A549 (cell line): ENCODE measurements at regions not wholly inside any gene's neighbourhood (a gene's known extent, or its start where the extent isn't known, plus 50 kb on each side); places are given as distances from the start of the nearest gene placed in this dataset.

Experiments
- ATAC-seq, 2 experiments: fragments of 200-7000 bp in 1 of 2; fragments of >200 bp in 1 of 2; cut with Nextera tagmentation in 1 of 2; cut with Tn5 transposase in 1 of 2; 3 replicates each; pipeline versions ENCODE4 v1.8.0 to v1.9.1; 2018 to 2020; ENCODE audit warnings: mild to moderate bottlenecking in 1 of 2, moderate library complexity in 1 of 2
- CTCF ChIA-PET: fragments of 300-600 bp; sonication (Branson Sonifier 250); formaldehyde crosslinking; extraction: SDS; loops from one replicate; lab custom pipeline; 2021; ENCODE audit warnings: antibody characterized with exemption, inconsistent platforms; lab: Yijun Ruan, JAX
- POLR2A ChIA-PET: fragments of 350-600 bp; formaldehyde crosslinking; extraction: SDS; loops from one replicate; lab custom pipeline; 2021; ENCODE audit warnings: antibody characterized with exemption, inconsistent platforms; lab: Yijun Ruan, JAX
- DNase-seq, 2 experiments: peaks; one replicate each; pipeline versions ENCODE4 v3.0.0 to v3.0.0-alpha.2; 2011 to 2016; ENCODE audit warnings: low read depth in 1 of 2, low spot score in 1 of 2
- FAIRE-seq: peaks from 2 replicates; lab custom pipeline; 2011; peaks lifted over from hg19 to GRCh38; lab: Jason Lieb, UNC
- H3K27ac ChIP-seq, 2 experiments: fragments of >200 bp; sonication (Bioruptor Twin); formaldehyde crosslinking; 3 replicates each; pipeline ENCODE4 v1.5.1; 2016 to 2017
- H3K4me1 ChIP-seq: fragments of >200 bp; sonication (Bioruptor Twin); formaldehyde crosslinking; 3 replicates; pipeline ENCODE4 v1.6.1; 2016
- H3K4me2 ChIP-seq: fragments of >200 bp; sonication (Bioruptor Twin); formaldehyde crosslinking; 3 replicates; pipeline ENCODE4 v1.6.1; 2016
- H3K4me3 ChIP-seq: fragments of >200 bp; sonication (Bioruptor Twin); formaldehyde crosslinking; 3 replicates; pipeline ENCODE4 v1.5.1; 2016
- H3K9me3 ChIP-seq: fragments of >200 bp; sonication (Bioruptor Twin); formaldehyde crosslinking; 3 replicates; pipeline ENCODE4 v1.6.1; 2016
- CHD4 ChIP-seq: fragments of 200-600 bp; sonication (generic); IDR thresholded peaks from 2 replicates; pipeline ENCODE4 v1.6.1; 2016; ENCODE audit warnings: antibody characterized with exemption, mild to moderate bottlenecking, borderline replicate concordance
- ESRRA ChIP-seq: fragments of 150-350 bp; IDR thresholded peaks from 2 replicates; pipeline ENCODE4 v1.6.1; 2014; ENCODE audit warnings: mild to moderate bottlenecking, low read length, borderline replicate concordance
- HOXA7 ChIP-seq: fragments of 250-450 bp; sonication (Bioruptor Pico); IDR thresholded peaks from 2 replicates; pipeline ENCODE4 v1.5.0; 2020; ENCODE audit warnings: mild to moderate bottlenecking, moderate library complexity
- HOXB13 ChIP-seq: fragments of 250-450 bp; sonication (Bioruptor Pico); IDR thresholded peaks from 2 replicates; pipeline ENCODE4 v1.5.0; 2020; ENCODE audit warnings: low read depth, mild to moderate bottlenecking, moderate library complexity
- HOXB5 ChIP-seq: fragments of 250-450 bp; sonication (Bioruptor Pico); IDR thresholded peaks from 2 replicates; pipeline ENCODE4 v1.5.0; 2020; ENCODE audit warnings: mild to moderate bottlenecking, moderate library complexity
- JUNB ChIP-seq: fragments of >200 bp; sonication (Bioruptor Twin); formaldehyde crosslinking; IDR thresholded peaks from 2 replicates; pipeline ENCODE4 v1.6.1; 2016
- MAFK ChIP-seq: fragments of 450-650 bp; IDR thresholded peaks from 2 replicates; pipeline ENCODE4 v1.6.1; 2014; ENCODE audit not compliant: partially characterized antibody
- NR3C1 ChIP-seq: fragments of >200 bp; sonication (Bioruptor Twin); formaldehyde crosslinking; IDR thresholded peaks from 3 replicates; pipeline ENCODE4 v1.6.1; 2017
- POLR2A ChIP-seq: IDR thresholded peaks from 2 replicates; pipeline ENCODE4 v1.6.1; 2012; ENCODE audit warnings: mild to moderate bottlenecking, low read length
- POLR2AphosphoS2 ChIP-seq: conservative IDR thresholded peaks from 2 replicates; pipeline ENCODE4 v1.6.1; 2012; ENCODE audit warnings: low read length, improper control_type of control experiment, inconsistent platforms
- RCOR1 ChIP-seq: fragments of 150-350 bp; IDR thresholded peaks from 2 replicates; pipeline ENCODE4 v1.6.1; 2014; ENCODE audit warnings: antibody characterized with exemption, low read length, low read depth
- RFX5 ChIP-seq: fragments of 450-650 bp; IDR thresholded peaks from 2 replicates; pipeline ENCODE4 v1.7.1; 2014; ENCODE audit warnings: antibody characterized with exemption, mild to moderate bottlenecking, moderate library complexity
- RNF2 ChIP-seq: fragments of 200-600 bp; sonication (generic); IDR thresholded peaks from 2 replicates; pipeline ENCODE4 v1.6.1; 2016; ENCODE audit warnings: low read depth, mild to moderate bottlenecking, antibody characterized with exemption, moderate library complexity, borderline replicate concordance
- SMC3 ChIP-seq: fragments of >200 bp; sonication (Bioruptor Twin); formaldehyde crosslinking; IDR thresholded peaks from 3 replicates; pipeline ENCODE4 v1.6.1; 2018; ENCODE audit warnings: inconsistent platforms
- TP53 ChIP-seq: fragments of 250-450 bp; sonication (Bioruptor Pico); IDR thresholded peaks from 2 replicates; pipeline ENCODE4 v1.5.0; 2021; ENCODE audit warnings: mild to moderate bottlenecking, moderate library complexity
- ZC3H11A ChIP-seq: fragments of 450-650 bp; IDR thresholded peaks from 2 replicates; pipeline ENCODE4 v1.6.1; 2014; ENCODE audit warnings: antibody characterized with exemption, mild to moderate bottlenecking
- ZFP36 ChIP-seq: fragments of 450-650 bp; IDR thresholded peaks from 2 replicates; pipeline ENCODE4 v1.6.1; 2014; ENCODE audit warnings: borderline replicate concordance; ENCODE audit not compliant: partially characterized antibody
- WGBS: methylation state at CpG from one replicate; pipeline ENCODE4 v1.1.6; 2017; ENCODE audit errors: missing lambda C conversion rate; 5-methylcytosine and 5-hydroxymethylcytosine counted together
- TF ChIP-seq, protein P1 (sequence below): fragments of 200-600 bp; sonication (generic); IDR thresholded peaks from 2 replicates; pipeline ENCODE4 v1.6.1; 2016; ENCODE audit warnings: antibody characterized with exemption, mild to moderate bottlenecking, moderate library complexity
- TF ChIP-seq, protein P2 (sequence below): fragments of >200 bp; sonication (Bioruptor Twin); formaldehyde crosslinking; IDR thresholded peaks from 3 replicates; pipeline ENCODE4 v1.5.1; 2016
- TF ChIP-seq, protein P3 (sequence below): fragments of >200 bp; sonication (Bioruptor Twin); formaldehyde crosslinking; IDR thresholded peaks from 2 replicates; pipeline ENCODE4 v1.6.1; 2016
- TF ChIP-seq, protein P4 (sequence below): fragments of 450-650 bp; IDR thresholded peaks from 2 replicates; pipeline ENCODE4 v1.6.1; 2014; ENCODE audit warnings: antibody characterized with exemption
- TF ChIP-seq, protein P5 (sequence below): fragments of >200 bp; sonication (Bioruptor Twin); formaldehyde crosslinking; IDR thresholded peaks from 3 replicates; pipeline ENCODE4 v1.6.1; 2016

DNA sequence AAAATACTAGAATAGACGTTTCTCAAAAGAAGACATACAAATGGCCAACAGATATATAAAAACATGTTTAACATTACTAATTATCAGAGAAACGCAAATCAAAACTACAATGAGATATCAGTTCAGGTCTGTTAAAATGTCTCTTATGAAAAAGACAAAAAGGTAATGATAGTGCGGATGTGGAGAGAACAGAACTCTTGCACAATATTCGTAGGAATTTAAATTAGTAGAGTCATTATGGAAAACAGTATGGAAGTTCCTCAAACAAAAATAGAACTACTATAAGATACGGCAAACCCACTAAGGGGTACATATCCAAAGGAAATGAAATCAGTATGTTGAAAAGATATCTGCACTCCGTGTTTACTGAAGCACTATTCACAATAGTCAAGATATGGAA lies 167.5 kb upstream of the CWC22 start:
- FAIRE-seq (no peak), DNase-seq (no peak), ATAC-seq (no peak)
- Histone ChIP-seq H3K9me3 (peaks cover 4% of the 10 kb centered on the region), H3K4me1 (no peaks in the 10 kb centered on the region), H3K4me3 (no peak overlapping the region), H3K4me2 (no peak overlapping the region), H3K27ac (no peak overlapping the region)
- TF ChIP-seq RCOR1 (no peak), TP53 (CRISPR knock-in tag) (no peak), CHD4 (no peak), MAFK (no peak), NR3C1 (no peak), POLR2AphosphoS2 (no peak), ZC3H11A (no peak)
- TF ChIP-seq, protein P1, sequence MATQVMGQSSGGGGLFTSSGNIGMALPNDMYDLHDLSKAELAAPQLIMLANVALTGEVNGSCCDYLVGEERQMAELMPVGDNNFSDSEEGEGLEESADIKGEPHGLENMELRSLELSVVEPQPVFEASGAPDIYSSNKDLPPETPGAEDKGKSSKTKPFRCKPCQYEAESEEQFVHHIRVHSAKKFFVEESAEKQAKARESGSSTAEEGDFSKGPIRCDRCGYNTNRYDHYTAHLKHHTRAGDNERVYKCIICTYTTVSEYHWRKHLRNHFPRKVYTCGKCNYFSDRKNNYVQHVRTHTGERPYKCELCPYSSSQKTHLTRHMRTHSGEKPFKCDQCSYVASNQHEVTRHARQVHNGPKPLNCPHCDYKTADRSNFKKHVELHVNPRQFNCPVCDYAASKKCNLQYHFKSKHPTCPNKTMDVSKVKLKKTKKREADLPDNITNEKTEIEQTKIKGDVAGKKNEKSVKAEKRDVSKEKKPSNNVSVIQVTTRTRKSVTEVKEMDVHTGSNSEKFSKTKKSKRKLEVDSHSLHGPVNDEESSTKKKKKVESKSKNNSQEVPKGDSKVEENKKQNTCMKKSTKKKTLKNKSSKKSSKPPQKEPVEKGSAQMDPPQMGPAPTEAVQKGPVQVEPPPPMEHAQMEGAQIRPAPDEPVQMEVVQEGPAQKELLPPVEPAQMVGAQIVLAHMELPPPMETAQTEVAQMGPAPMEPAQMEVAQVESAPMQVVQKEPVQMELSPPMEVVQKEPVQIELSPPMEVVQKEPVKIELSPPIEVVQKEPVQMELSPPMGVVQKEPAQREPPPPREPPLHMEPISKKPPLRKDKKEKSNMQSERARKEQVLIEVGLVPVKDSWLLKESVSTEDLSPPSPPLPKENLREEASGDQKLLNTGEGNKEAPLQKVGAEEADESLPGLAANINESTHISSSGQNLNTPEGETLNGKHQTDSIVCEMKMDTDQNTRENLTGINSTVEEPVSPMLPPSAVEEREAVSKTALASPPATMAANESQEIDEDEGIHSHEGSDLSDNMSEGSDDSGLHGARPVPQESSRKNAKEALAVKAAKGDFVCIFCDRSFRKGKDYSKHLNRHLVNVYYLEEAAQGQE: no peak
- TF ChIP-seq, protein P2, sequence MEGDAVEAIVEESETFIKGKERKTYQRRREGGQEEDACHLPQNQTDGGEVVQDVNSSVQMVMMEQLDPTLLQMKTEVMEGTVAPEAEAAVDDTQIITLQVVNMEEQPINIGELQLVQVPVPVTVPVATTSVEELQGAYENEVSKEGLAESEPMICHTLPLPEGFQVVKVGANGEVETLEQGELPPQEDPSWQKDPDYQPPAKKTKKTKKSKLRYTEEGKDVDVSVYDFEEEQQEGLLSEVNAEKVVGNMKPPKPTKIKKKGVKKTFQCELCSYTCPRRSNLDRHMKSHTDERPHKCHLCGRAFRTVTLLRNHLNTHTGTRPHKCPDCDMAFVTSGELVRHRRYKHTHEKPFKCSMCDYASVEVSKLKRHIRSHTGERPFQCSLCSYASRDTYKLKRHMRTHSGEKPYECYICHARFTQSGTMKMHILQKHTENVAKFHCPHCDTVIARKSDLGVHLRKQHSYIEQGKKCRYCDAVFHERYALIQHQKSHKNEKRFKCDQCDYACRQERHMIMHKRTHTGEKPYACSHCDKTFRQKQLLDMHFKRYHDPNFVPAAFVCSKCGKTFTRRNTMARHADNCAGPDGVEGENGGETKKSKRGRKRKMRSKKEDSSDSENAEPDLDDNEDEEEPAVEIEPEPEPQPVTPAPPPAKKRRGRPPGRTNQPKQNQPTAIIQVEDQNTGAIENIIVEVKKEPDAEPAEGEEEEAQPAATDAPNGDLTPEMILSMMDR: no peak
- TF ChIP-seq, protein P3, sequence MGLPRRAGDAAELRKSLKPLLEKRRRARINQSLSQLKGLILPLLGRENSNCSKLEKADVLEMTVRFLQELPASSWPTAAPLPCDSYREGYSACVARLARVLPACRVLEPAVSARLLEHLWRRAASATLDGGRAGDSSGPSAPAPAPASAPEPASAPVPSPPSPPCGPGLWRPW: no peak
- ChIA-PET POLR2A (no interaction called here), CTCF (no interaction called here)
- WGBS: 60% methylated on average over 6 of the region's 6 CpGs

DNA sequence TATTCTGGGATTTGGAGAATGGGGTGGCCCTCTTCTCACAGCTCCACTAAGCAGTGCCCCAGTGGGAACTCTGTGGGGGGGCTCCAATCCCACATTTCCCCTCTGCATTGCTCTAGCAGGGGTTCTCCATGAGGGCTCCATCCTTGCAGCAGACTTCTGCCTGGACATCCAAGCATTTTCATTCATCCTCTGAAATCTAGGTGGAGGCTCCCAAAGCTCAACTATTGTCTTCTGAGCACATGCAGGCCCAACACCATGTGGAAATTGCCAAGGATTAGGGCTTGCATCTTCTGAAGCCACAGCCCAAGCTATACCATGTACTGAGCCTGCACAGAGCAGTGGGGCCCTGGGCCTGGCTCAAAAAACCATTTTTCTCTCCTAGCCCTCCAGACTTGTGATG lies 162.4 kb upstream of the CWC22 start:
- Histone ChIP-seq H3K9me3 (peaks cover 15% of the 10 kb centered on the region), H3K4me3 (no peak overlapping the region), H3K4me2 (no peak overlapping the region), H3K27ac (no peak overlapping the region), H3K4me1 (no peaks in the 10 kb centered on the region)
- DNase-seq (no peak), ATAC-seq (no peak), FAIRE-seq (no peak)
- TF ChIP-seq ZFP36 (peak; percentile 10), RNF2 (no peak), SMC3 (no peak), POLR2A (no peak), HOXA7 (CRISPR knock-in tag) (no peak)
- ChIA-PET POLR2A (no interaction called here), CTCF (interaction anchor here (1.0 kb wide), 1 partner anchor 10 kb away, joined by 3 read pairs; no protein-coding TSS in a partner anchor)

DNA sequence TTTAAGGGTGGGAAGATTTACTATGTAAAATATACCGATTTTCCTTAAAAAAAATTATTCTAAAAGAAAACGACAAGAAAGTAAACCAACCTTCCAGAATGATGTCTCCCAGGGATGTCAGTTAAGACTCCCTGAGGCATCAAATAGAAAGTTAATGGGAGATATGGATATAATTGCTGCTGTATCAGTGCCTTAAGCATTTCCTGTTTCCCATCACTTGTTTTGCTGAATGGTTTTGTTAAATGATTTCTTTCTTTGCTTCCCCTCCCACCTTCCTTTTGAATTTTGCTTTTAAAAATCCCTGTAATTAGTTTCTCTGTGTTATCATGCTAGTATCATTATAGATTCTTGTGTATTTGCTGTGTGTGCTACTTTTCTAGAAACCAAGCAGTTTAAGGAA lies 154.3 kb upstream of the CWC22 start:
- ChIA-PET POLR2A (no interaction called here), CTCF (no interaction called here)
- TF ChIP-seq MAFK (no peak), JUNB (no peak), HOXB5 (no peak), HOXB13 (CRISPR knock-in tag) (no peak), RFX5 (no peak), POLR2A (no peak), ESRRA (no peak)
- TF ChIP-seq, protein P4, sequence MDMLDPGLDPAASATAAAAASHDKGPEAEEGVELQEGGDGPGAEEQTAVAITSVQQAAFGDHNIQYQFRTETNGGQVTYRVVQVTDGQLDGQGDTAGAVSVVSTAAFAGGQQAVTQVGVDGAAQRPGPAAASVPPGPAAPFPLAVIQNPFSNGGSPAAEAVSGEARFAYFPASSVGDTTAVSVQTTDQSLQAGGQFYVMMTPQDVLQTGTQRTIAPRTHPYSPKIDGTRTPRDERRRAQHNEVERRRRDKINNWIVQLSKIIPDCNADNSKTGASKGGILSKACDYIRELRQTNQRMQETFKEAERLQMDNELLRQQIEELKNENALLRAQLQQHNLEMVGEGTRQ: no peak
- TF ChIP-seq, protein P5, sequence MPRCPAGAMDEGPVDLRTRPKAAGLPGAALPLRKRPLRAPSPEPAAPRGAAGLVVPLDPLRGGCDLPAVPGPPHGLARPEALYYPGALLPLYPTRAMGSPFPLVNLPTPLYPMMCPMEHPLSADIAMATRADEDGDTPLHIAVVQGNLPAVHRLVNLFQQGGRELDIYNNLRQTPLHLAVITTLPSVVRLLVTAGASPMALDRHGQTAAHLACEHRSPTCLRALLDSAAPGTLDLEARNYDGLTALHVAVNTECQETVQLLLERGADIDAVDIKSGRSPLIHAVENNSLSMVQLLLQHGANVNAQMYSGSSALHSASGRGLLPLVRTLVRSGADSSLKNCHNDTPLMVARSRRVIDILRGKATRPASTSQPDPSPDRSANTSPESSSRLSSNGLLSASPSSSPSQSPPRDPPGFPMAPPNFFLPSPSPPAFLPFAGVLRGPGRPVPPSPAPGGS: no peak
- Histone ChIP-seq H3K4me1 (no peaks in the 10 kb centered on the region), H3K9me3 (no peaks in the 10 kb centered on the region), H3K27ac (no peak overlapping the region), H3K4me2 (no peak overlapping the region), H3K4me3 (no peak overlapping the region)
- no peak for FAIRE-seq
- ATAC-seq: no peak
- DNase-seq: no peak
- 49% methylated on average over 2 of the region's 2 CpGs for WGBS
